ENCODE measurements at regions not wholly inside any gene's neighbourhood (a gene's known extent, or its start where the extent isn't known, plus 50 kb on each side); places are given as distances from the start of the nearest gene placed in this dataset.

DNA sequence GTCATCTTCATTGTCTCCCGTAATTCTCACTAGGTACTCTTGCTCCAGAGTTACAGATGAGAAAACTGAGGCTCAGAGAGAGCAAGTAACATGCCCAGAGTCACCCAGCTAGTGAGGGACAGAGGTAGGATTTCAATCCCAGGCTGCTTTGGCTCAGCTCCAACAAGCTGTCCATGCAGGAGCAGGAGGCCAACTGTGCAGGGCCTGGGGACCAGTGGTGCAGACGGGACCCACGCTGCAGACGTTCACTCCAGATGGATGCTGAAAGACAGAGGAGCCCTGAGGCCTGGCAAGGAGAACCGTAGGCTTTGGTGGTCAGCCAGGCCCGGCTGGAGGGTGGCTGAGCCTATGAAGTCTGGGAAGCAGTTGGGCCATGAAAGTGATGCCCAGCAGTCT lies 102.6 kb downstream of the MCFD2 start:
- Histone ChIP-seq H3K27me3 (ENCODE audit: control insufficient read depth, insufficient read depth, low read length) (no peaks in the 10 kb centered on the region), H3K27ac (ENCODE audit: low read length) (no peak overlapping the region), H3K9me3 (ENCODE audit: control insufficient read depth, insufficient read depth, low read depth, low read length) (no peaks in the 10 kb centered on the region), H3K4me3 (ENCODE audit: low read depth in 2 of 2, low read length in 2 of 2) (no peak overlapping the region), H3K4me1 (ENCODE audit: control insufficient read depth, insufficient read depth, low read length) (no peaks in the 10 kb centered on the region), H3K36me3 (ENCODE audit: control insufficient read depth, insufficient read depth, low read length) (no peaks in the 10 kb centered on the region)
- ChIA-PET CTCF (no interaction called here), POLR2A (no interaction called here)
- in situ Hi-C loops (cut with HindIII; ENCODE audit: low pct_unique_long_range_greater_than_20kb, low sequenced_read_pairs): no loop called here
- TF ChIP-seq POLR2AphosphoS5 (IDR thresholded peaks at IDR 0.05; ENCODE audit: low read depth, low read length): no peak
- TF ChIP-seq, protein P1, sequence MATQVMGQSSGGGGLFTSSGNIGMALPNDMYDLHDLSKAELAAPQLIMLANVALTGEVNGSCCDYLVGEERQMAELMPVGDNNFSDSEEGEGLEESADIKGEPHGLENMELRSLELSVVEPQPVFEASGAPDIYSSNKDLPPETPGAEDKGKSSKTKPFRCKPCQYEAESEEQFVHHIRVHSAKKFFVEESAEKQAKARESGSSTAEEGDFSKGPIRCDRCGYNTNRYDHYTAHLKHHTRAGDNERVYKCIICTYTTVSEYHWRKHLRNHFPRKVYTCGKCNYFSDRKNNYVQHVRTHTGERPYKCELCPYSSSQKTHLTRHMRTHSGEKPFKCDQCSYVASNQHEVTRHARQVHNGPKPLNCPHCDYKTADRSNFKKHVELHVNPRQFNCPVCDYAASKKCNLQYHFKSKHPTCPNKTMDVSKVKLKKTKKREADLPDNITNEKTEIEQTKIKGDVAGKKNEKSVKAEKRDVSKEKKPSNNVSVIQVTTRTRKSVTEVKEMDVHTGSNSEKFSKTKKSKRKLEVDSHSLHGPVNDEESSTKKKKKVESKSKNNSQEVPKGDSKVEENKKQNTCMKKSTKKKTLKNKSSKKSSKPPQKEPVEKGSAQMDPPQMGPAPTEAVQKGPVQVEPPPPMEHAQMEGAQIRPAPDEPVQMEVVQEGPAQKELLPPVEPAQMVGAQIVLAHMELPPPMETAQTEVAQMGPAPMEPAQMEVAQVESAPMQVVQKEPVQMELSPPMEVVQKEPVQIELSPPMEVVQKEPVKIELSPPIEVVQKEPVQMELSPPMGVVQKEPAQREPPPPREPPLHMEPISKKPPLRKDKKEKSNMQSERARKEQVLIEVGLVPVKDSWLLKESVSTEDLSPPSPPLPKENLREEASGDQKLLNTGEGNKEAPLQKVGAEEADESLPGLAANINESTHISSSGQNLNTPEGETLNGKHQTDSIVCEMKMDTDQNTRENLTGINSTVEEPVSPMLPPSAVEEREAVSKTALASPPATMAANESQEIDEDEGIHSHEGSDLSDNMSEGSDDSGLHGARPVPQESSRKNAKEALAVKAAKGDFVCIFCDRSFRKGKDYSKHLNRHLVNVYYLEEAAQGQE (IDR thresholded peaks at IDR 0.05; ENCODE audit: insufficient read depth in 1 of 2, low read depth in 2 of 2, low read length in 1 of 2): no peak
- TF ChIP-seq, protein P2, sequence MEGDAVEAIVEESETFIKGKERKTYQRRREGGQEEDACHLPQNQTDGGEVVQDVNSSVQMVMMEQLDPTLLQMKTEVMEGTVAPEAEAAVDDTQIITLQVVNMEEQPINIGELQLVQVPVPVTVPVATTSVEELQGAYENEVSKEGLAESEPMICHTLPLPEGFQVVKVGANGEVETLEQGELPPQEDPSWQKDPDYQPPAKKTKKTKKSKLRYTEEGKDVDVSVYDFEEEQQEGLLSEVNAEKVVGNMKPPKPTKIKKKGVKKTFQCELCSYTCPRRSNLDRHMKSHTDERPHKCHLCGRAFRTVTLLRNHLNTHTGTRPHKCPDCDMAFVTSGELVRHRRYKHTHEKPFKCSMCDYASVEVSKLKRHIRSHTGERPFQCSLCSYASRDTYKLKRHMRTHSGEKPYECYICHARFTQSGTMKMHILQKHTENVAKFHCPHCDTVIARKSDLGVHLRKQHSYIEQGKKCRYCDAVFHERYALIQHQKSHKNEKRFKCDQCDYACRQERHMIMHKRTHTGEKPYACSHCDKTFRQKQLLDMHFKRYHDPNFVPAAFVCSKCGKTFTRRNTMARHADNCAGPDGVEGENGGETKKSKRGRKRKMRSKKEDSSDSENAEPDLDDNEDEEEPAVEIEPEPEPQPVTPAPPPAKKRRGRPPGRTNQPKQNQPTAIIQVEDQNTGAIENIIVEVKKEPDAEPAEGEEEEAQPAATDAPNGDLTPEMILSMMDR (IDR thresholded peaks at IDR 0.05): no peak
- no peak for TF ChIP-seq SIN3A (IDR thresholded peaks at IDR 0.05; ENCODE audit: borderline replicate concordance, insufficient read depth, low read depth, low read length)
- no peak for TF ChIP-seq TCF7L2 (IDR thresholded peaks at IDR 0.05; ENCODE audit: low read depth, low read length)
- no peak for ATAC-seq
- BruUV-seq (replicated peaks): no TSS peak
- intact Hi-C loops (cut with micrococcal nuclease; ENCODE audit: unreplicated experiment): no loop called here
- no peak for DNase-seq (ENCODE audit: low read depth, low spot score)

Data from Panc1 (cell line).